ENCODE measurements at regions not wholly inside any gene's neighbourhood (a gene's known extent, or its start where the extent isn't known, plus 50 kb on each side); places are given as distances from the start of the nearest gene placed in this dataset.

GRCh38 chr18:42620657-42621056 lies 494.8 kb downstream of the RIT2 start:
- no peak for DNase-seq (ENCODE audit: low read depth in 2 of 2)

- DNase-seq (ENCODE audit: low read depth in 2 of 2), result no peak
Observed at GRCh38 chr18:42623935-42624334, 491.6 kb downstream of the RIT2 start.

DNA sequence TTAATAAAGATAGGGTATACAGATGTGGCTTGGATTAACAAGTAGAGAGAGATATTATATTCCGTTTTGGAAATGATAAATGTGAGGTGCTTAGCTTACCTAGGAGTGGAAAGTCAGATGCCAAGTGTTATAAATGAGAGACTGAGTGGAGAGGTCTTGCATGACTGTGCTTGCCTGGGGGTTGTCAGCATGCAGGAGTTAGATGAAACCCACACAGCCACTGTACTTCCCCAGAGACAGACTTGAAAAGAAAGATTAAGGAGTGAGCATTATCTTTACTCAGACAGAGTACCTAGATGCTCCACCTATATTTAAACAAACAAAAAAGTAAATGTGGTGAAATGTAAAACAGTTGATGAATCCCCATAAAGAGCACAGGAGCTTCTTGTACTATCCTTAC lies 482.7 kb downstream of the RIT2 start:
- no peak for DNase-seq (ENCODE audit: low read depth in 2 of 2)

GRCh38 chr18:42635378-42636048 lies 480.0 kb downstream of the RIT2 start:
- no peak for DNase-seq (ENCODE audit: low read depth in 2 of 2)

DNA sequence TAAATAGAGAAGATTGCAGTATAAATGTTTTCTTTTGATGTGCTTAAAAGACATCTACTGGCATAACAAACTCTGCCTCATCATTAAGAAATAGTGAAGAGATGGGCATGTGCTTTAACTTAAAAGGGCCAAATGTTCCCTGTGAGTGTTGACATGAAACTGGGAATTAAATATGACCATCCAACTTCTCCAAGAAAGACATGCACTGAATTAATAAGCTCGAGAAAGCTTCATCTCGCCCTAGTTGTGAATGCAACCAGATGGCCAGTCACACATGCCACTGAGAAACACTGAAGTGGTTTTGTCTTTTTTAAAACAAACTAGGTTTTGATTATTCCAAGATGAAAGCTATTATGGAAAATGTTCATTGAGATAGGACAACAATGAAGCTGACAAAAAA lies 479.2 kb downstream of the RIT2 start:
- no peak for DNase-seq (ENCODE audit: low read depth in 2 of 2)

DNA sequence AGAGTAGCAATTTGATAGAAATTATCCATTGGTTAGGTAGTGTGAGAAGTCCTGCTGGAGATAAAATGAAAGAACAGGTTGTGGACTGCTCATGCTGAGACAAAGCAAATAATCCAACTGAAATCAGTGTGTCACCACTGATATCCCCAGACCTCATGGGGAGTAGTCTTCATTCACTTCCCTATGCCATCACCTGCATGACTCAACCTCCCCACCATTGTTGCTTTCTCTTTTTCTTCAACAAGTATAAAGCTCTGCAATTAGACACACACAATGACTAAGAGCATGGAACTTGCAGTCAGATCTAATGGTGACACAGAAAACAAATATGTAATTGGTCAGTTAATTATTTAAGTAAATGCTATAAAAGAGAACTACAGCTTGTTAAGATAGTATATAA lies 475.3 kb downstream of the RIT2 start:
- DNase-seq (ENCODE audit: low read depth in 2 of 2), result no peak

DNA sequence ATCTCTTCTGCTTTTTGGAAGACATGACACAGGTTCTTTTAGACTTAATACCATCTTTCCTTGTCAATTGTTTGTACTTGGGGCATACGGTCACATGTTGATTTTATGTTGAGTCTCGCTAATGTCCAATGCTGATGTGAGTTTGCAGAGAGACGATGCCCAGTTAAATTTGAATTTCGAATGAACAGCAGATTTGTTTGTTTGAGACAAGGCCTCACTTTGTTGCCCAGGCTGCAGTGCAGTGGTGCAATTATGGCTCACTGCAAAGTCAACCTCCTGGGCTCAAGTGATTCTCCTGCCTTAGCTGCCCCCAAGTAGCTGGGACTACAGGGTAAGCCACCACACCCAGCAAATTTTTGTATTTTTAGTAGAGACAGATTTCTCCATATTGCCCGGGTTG lies 473.5 kb downstream of the RIT2 start:
- DNase-seq (ENCODE audit: low read depth in 2 of 2), result no peak

DNA sequence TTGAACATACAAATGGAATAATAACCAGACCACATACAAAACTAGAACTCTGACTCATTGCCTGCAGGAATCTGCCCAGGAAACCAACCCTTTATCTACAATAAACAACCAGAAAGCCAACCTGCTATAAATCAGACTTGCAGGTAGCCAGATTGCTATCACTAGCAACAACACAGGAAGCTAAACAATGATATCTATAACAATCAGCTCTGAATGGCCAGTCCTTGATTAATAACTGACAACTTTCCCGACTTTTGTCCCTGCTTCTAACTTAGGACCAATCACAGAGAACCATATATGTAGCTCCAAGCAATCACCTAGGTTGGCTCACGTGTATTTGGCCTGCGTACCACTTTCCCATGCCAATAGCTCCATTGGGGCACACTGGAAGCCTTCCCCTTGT lies 470.8 kb downstream of the RIT2 start:
- no peak for DNase-seq (ENCODE audit: low read depth in 2 of 2)

DNA sequence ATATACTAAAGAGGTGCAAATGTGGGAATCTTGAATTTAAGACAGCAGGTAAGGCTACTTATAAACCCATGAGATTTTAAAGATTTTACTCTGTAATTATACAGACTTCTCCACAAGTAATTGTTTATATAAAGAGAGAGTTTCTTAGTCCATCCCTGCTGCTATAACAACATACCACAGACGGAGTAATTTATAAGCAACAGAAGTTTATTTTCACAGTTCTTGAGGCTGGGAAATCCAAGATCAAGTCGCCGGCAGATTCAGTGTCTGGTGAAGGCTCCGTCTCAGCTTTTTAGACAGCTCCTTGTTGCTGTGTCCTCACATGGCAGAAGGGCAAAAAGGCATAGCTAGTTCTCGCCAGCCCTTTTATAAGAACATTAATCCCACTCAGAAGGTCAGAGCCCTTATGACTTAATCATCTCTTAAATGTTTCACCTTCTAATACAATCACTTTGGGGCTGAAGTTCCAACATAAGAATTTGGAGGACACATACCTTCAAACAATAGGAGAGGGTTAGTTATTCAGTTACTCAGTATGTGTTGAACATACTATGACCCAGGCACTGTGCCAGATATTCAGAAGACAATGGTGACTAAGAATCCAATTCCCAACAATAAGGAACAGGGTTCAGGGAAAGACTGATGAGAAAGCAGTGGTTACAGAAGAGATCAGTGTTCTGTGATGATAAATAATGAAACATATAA lies 466.0 kb downstream of the RIT2 start:
- no peak for DNase-seq (ENCODE audit: low read depth in 2 of 2)

GRCh38 chr18:42654556-42654955 lies 460.9 kb downstream of the RIT2 start:
- no peak for DNase-seq (ENCODE audit: low read depth in 2 of 2)

- no peak for DNase-seq (ENCODE audit: low read depth in 2 of 2)
Observed at GRCh38 chr18:42657551-42657950, 457.9 kb downstream of the RIT2 start.

DNA sequence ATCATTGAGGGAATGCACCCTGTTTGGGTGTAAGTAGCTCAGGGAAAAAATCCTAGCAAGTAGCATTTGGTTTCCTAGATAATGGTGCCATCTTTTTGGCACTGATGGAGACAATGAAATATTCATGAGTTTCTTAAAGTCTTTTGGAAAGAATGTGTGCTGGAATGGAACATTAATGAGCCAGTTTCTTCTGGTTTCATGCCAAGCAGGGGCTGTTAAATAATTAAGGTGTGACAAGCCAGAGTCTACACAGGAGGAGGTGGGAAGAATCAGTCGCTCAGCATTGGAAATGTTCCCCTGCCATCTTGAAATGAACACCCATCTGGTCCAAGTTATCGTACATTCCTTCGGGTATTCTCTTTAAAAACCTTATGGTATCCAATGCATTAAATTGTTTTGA lies 457.3 kb downstream of the RIT2 start:
- no peak for DNase-seq (ENCODE audit: low read depth in 2 of 2)

- DNase-seq (ENCODE audit: low read depth in 2 of 2), result no peak
Observed at GRCh38 chr18:42659187-42659586, 456.3 kb downstream of the RIT2 start.

DNA sequence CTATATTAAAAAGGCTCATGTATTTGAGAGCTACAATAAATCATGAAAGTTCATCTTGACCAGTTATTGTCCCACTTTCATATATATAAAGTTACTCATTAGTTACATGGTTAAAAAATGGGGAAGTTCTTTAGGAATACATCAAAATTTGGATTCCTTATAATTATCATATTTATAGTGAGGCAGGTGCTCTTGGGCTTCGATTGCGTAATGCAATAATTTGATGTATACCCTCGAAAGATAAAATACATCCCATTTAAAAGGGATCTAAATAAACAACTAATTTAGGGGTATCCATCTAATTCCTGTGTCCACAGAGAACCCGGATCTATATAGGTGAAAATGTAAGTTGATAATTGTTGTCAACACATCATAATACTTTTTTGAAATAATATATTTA lies 444.6 kb downstream of the RIT2 start:
- no peak for DNase-seq (ENCODE audit: low read depth in 2 of 2)

DNA sequence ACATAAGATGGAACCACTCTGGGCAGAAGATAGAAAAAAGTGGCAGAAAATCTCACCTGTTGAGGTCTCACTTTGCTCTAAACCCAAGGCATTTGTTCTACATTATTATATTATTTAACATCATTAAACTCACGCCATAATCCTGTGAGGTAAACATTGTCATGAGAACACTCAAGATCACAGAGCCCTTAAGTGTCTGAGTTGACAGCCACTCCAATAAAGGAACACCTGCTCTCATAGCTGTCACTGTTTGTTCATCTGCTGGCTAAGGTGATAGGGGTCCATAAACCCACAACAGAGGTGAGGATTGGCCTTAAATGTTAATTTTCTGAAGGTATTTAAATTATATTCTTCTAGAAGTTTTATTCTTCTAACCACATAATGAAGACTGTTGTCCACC lies 439.7 kb downstream of the RIT2 start:
- no peak for DNase-seq (ENCODE audit: low read depth in 2 of 2)

GRCh38 chr18:42683094-42683493 lies 432.4 kb downstream of the RIT2 start:
- DNase-seq (ENCODE audit: low read depth in 2 of 2), result no peak

DNA sequence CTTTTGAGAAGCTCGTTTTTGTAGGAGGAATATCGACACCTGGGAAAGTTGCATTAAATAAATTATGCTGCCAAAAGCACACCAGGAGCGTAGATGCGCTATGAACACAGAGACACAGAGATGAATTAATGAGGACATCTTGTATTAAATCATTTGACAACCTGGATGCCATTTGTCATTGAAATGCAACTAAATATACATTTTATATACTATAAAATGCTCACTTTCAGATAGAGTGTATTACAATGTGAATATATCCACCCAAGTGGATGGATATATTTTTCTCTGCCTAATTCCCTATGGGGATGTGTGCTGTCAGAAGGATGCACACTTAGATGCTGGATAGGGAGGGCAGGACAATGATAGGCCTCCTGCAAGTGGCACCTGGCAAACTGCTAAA lies 426.2 kb downstream of the RIT2 start:
- no peak for DNase-seq (ENCODE audit: low read depth in 2 of 2)

Measured in stimulated activated CD8-positive, alpha-beta memory T cell treated with anti-CD3 and anti-CD28 coated beads, Interleukin-15, amount 100 ng/mL, for 4 hours (primary cell).